K562 (cell line): ENCODE measurements at regions not wholly inside any gene's neighbourhood (a gene's known extent, or its start where the extent isn't known, plus 50 kb on each side); places are given as distances from the start of the nearest gene placed in this dataset.

Experiments
- ATAC-seq: fragments of 200-7000 bp; cut with Tn5 transposase; 3 replicates; pipeline ENCODE4 v1.9.1; 2020; ENCODE audit warnings: moderate library complexity
- BruUV-seq: library from RNA; stranded (reverse); fragments of 400-500 nt; replicated peaks from 2 replicates; lab custom pipeline; 2021; lab: Mats Ljungman, UMichigan
- CTCF ChIA-PET: fragments of 300-600 bp; formaldehyde crosslinking; extraction: SDS; loops from one replicate; lab custom pipeline; 2021; ENCODE audit warnings: low intra/inter-chr PET ratio; lab: Yijun Ruan, JAX
- POLR2A ChIA-PET: fragments of 300-600, 350-650 bp; sonication (Branson Sonifier 250); formaldehyde crosslinking; extraction: SDS; loops from one replicate; lab custom pipeline; 2021; ENCODE audit warnings: antibody characterized with exemption, inconsistent platforms; lab: Yijun Ruan, JAX
- DNase-seq, 4 experiments: peaks; one replicate each; pipeline versions ENCODE4 v3.0.0 to v3.0.0-alpha.2; 2011 to 2018; ENCODE audit warnings: low spot score in 3 of 4, mixed read lengths in 3 of 4; ENCODE audit errors: extremely low read depth in 1 of 4
- FAIRE-seq: peaks from 2 replicates; lab custom pipeline; 2011; peaks lifted over from hg19 to GRCh38; lab: Jason Lieb, UNC
- H2AFZ ChIP-seq: 2 replicates; pipeline ENCODE4 v1.6.0; 2011; ENCODE audit warnings: low read depth, low read length, control low read depth, inconsistent platforms
- H3K27ac ChIP-seq: fragments of 200-600 bp; 3 replicates; pipeline ENCODE4 v1.8.0; 2011; ENCODE audit warnings: low read depth, mild to moderate bottlenecking, control low read depth, inconsistent platforms, low read length, moderate library complexity, mixed read lengths; ENCODE audit errors: extremely low read depth
- H3K27me3 ChIP-seq, 2 experiments: fragments of 300-600 bp in 1 of 2; 2 replicates in 1 of 2; 3 replicates in 1 of 2; pipeline versions ENCODE4 v1.6.0 to v1.8.0; 2011; ENCODE audit warnings: inconsistent platforms in 2 of 2, low read length in 2 of 2, mild to moderate bottlenecking in 1 of 2, mixed read lengths in 1 of 2, moderate library complexity in 1 of 2; ENCODE audit not compliant: control insufficient read depth in 2 of 2, insufficient read depth in 2 of 2
- H3K36me3 ChIP-seq: fragments of 300-600 bp; 3 replicates; pipeline ENCODE4 v1.8.0; 2011; ENCODE audit warnings: mild to moderate bottlenecking, low read length, inconsistent platforms; ENCODE audit not compliant: control insufficient read depth, insufficient read depth
- H3K4me1 ChIP-seq, 2 experiments: fragments of 200-600 bp in 1 of 2; replicated peaks in 1 of 2; 2 replicates in 1 of 2; 3 replicates in 1 of 2; pipeline versions ENCODE4 v1.5.1 to v1.8.0; 2011; ENCODE audit warnings: inconsistent platforms in 2 of 2, low read length in 2 of 2, mild to moderate bottlenecking in 1 of 2, mixed read lengths in 1 of 2, moderate library complexity in 1 of 2; ENCODE audit not compliant: control insufficient read depth in 2 of 2, insufficient read depth in 2 of 2
- H3K4me2 ChIP-seq: 2 replicates; pipeline ENCODE4 v1.6.1; 2011; ENCODE audit warnings: low read length, control low read depth, inconsistent platforms, mixed read lengths; ENCODE audit not compliant: insufficient read depth
- H3K4me3 ChIP-seq: fragments of 200-600 bp; sonication (generic), shearing (Covaris generic); 2 replicates; pipeline ENCODE4 v1.5.1; 2016; ENCODE audit warnings: control low read depth, inconsistent platforms
- H3K79me2 ChIP-seq: fragments of 200-600 bp; 3 replicates; pipeline ENCODE4 v1.8.0; 2011; ENCODE audit warnings: low read length, inconsistent platforms; ENCODE audit not compliant: control insufficient read depth, insufficient read depth
- H3K9ac ChIP-seq, 2 experiments: 2 replicates each; pipeline versions ENCODE4 v1.6.0 to v1.6.1; 2011; ENCODE audit warnings: low read depth in 2 of 2, low read length in 2 of 2, control low read depth in 1 of 2, inconsistent platforms in 1 of 2, mild to moderate bottlenecking in 1 of 2, mixed read lengths in 1 of 2; ENCODE audit not compliant: insufficient read depth in 1 of 2
- H3K9me1 ChIP-seq: one replicate; pipeline ENCODE4 v1.6.0; 2011; ENCODE audit warnings: inconsistent platforms, mild to moderate bottlenecking, low read length, moderate library complexity; ENCODE audit not compliant: control insufficient read depth, insufficient read depth
- H3K9me3 ChIP-seq: replicated peaks from 2 replicates; pipeline ENCODE4 v1.5.1; 2011; ENCODE audit warnings: low read depth, low read length, inconsistent platforms; ENCODE audit not compliant: control insufficient read depth, insufficient read depth
- H4K20me1 ChIP-seq: replicated peaks from 2 replicates; pipeline ENCODE4 v1.6.1; 2011; ENCODE audit warnings: low read length, inconsistent platforms, mixed read lengths; ENCODE audit not compliant: control insufficient read depth, insufficient read depth
- BHLHE40 ChIP-seq: IDR thresholded peaks from 2 replicates; pipeline ENCODE4 v1.6.1; 2011; ENCODE audit warnings: low read length, improper control_type of control experiment
- C11orf30 ChIP-seq: fragments of 450-650 bp; IDR thresholded peaks from 2 replicates; pipeline ENCODE4 v1.6.1; 2016; ENCODE audit warnings: low read depth, mild to moderate bottlenecking
- CBFA2T3 ChIP-seq: fragments of 450-650 bp; IDR thresholded peaks from 2 replicates; pipeline ENCODE4 v1.6.1; 2017
- MAFF ChIP-seq: IDR thresholded peaks from 2 replicates; pipeline ENCODE4 v1.6.1; 2012; ENCODE audit warnings: low read length, improper control_type of control experiment
- MAFG ChIP-seq: fragments of 450-650 bp; conservative IDR thresholded peaks from 2 replicates; pipeline ENCODE4 v1.6.1; 2016; ENCODE audit warnings: missing genetic modification characterization, missing compliant biosample characterization
- MAFK ChIP-seq: IDR thresholded peaks from 2 replicates; pipeline ENCODE4 v1.6.1; 2011; ENCODE audit warnings: low read length, improper control_type of control experiment
- ZNF316 ChIP-seq: fragments of 450-650 bp; IDR thresholded peaks from 2 replicates; pipeline ENCODE4 v1.6.1; 2016
- WGBS: fragments of 100-300 bp; shearing (Covaris generic); methylation state at CpG from one replicate; pipeline ENCODE4 v1.1.6; 2016; ENCODE audit warnings: low coverage, mixed read lengths; ENCODE audit not compliant: insufficient coverage; ENCODE audit errors: missing lambda C conversion rate; 5-methylcytosine and 5-hydroxymethylcytosine counted together
- in situ Hi-C: fragments of 300-500 bp; cut with MboI; formaldehyde crosslinking; loops from 4 replicates; pipeline ENCODE4 v1.15.0; 2018; ENCODE audit warnings: inconsistent platforms, mixed read lengths
- intact Hi-C: fragments of 100-400 bp; cut with micrococcal nuclease; formaldehyde crosslinking; loops from 2 replicates; pipeline ENCODE4 v1.14.2; 2022
- TF ChIP-seq, protein P1 (sequence below): sonication (generic); formaldehyde crosslinking; IDR thresholded peaks from 2 replicates; pipeline ENCODE4 v1.8.1; 2023; ENCODE audit warnings: missing genetic modification reagents, mild to moderate bottlenecking, borderline replicate concordance

DNA sequence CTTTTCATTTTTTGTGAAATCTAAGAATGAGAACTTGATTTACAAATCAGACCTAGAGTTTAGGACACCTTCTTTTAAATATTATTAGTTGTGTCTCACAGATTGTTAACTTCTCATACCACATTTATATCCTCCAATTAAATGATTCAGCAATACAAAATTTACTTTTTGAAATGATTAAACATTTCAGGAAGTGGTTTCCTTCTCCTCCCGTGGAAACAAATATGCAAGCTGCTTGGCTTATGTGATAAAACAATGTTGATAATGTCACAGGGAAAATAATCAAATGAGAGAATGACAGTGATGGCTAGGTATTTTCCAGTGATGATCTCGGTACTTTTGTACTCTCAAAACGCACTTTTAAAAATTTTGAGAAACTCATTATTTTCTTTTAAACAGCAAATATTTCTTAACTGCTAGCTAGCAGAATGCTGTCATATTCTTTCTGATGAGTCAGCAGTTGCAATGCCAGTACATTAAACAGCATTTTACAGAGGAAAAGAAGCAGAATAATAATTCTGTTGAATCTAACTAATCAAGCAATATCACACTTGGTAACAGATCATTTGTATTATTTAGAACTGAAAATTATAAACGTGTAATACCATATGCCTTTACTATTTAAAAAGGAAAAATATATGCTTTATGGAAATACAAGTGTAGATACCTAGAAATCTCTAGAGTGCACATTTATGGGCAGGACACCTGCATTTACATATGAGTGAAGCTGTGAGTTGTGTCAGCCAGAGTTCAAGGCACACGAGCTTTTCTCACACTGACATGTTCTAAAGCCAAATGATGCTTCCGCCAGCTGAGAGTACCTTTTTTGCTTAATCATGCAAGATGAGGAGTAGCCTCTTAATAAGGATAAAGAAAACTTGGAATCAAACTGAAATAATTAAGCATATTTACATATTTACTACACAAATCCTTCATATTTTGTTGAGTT lies 53.6 kb upstream of the CDH18 start:
- no peak overlapping the region for H3K9ac ChIP-seq
- H4K20me1 ChIP-seq: no peaks in the 10 kb centered on the region
- TF ChIP-seq MAFK (peak; percentile 87), C11orf30 (peak; percentile 35; the same call in 1 of the 2 replicates), MAFF (peak; percentile 79), BHLHE40 (no peak), MAFG (tag) (peak; percentile 74), ZNF316 (peak; percentile 65), CBFA2T3 (no peak)
- TF ChIP-seq, protein P1, sequence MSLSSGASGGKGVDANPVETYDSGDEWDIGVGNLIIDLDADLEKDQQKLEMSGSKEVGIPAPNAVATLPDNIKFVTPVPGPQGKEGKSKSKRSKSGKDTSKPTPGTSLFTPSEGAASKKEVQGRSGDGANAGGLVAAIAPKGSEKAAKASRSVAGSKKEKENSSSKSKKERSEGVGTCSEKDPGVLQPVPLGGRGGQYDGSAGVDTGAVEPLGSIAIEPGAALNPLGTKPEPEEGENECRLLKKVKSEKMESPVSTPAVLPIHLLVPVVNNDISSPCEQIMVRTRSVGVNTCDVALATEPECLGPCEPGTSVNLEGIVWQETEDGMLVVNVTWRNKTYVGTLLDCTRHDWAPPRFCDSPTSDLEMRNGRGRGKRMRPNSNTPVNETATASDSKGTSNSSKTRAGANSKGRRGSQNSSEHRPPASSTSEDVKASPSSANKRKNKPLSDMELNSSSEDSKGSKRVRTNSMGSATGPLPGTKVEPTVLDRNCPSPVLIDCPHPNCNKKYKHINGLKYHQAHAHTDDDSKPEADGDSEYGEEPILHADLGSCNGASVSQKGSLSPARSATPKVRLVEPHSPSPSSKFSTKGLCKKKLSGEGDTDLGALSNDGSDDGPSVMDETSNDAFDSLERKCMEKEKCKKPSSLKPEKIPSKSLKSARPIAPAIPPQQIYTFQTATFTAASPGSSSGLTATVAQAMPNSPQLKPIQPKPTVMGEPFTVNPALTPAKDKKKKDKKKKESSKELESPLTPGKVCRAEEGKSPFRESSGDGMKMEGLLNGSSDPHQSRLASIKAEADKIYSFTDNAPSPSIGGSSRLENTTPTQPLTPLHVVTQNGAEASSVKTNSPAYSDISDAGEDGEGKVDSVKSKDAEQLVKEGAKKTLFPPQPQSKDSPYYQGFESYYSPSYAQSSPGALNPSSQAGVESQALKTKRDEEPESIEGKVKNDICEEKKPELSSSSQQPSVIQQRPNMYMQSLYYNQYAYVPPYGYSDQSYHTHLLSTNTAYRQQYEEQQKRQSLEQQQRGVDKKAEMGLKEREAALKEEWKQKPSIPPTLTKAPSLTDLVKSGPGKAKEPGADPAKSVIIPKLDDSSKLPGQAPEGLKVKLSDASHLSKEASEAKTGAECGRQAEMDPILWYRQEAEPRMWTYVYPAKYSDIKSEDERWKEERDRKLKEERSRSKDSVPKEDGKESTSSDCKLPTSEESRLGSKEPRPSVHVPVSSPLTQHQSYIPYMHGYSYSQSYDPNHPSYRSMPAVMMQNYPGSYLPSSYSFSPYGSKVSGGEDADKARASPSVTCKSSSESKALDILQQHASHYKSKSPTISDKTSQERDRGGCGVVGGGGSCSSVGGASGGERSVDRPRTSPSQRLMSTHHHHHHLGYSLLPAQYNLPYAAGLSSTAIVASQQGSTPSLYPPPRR: no peak
- no peak overlapping the region for H3K4me2 ChIP-seq
- no peak overlapping the region for H3K27ac ChIP-seq
- no peaks in the 10 kb centered on the region for H3K9me3 ChIP-seq
- no peaks in the 10 kb centered on the region for H3K27me3 ChIP-seq
- WGBS: 0% methylated on average over 6 of the region's 6 CpGs
- no peak overlapping the region for H2AFZ ChIP-seq
- ChIA-PET POLR2A (no interaction called here), CTCF (no interaction called here)
- H3K4me1 ChIP-seq: no peaks in the 10 kb centered on the region
- DNase-seq (no peak), ATAC-seq (no peak), FAIRE-seq (no peak)
- H3K9me1 ChIP-seq: no peaks in the 10 kb centered on the region
- H3K79me2 ChIP-seq: no peaks in the 10 kb centered on the region
- in situ Hi-C loops (no loop called here), intact Hi-C loops (no loop called here)
- H3K4me3 ChIP-seq: no peak overlapping the region
- BruUV-seq: no TSS peak
- H3K36me3 ChIP-seq: no peaks in the 10 kb centered on the region
